ENCODE measurements at regions not wholly inside any gene's neighbourhood (a gene's known extent, or its start where the extent isn't known, plus 50 kb on each side); places are given as distances from the start of the nearest gene placed in this dataset.

GRCh38 chr4:173934933-173935620 lies 348.4 kb downstream of the FBXO8 start:
- H3K4me2 ChIP-seq (ENCODE audit: low read depth, low read length, poor library complexity, severe bottlenecking): no peak overlapping the region
- no peaks in the 10 kb centered on the region for H3K9me3 ChIP-seq (ENCODE audit: insufficient read depth, low read depth, low read length)
- H3K9me2 ChIP-seq (replicated peaks; ENCODE audit: low read depth, low read length): no peaks in the 10 kb centered on the region
- TF ChIP-seq EZH2phosphoT487 (IDR thresholded peaks at IDR 0.05; ENCODE audit: borderline replicate concordance) (no peak), CTCF (conservative IDR thresholded peaks at IDR 0.05; ENCODE audit: low read length) (no peak)
- H3K9ac ChIP-seq (ENCODE audit: low read depth, low read length, poor library complexity, severe bottlenecking): no peak overlapping the region
- H2AFZ ChIP-seq (ENCODE audit: low read length): no peak overlapping the region
- H3K27me3 ChIP-seq (ENCODE audit: insufficient read depth, low read length, poor library complexity, severe bottlenecking): no peaks in the 10 kb centered on the region
- no peaks in the 10 kb centered on the region for H3F3A ChIP-seq (ENCODE audit: low read depth)
- H3K4me1 ChIP-seq (ENCODE audit: insufficient read depth, low read length, poor library complexity, severe bottlenecking): no peaks in the 10 kb centered on the region
- H3K79me2 ChIP-seq (ENCODE audit: insufficient read depth, low read length): no peaks in the 10 kb centered on the region
- H3K36me3 ChIP-seq (ENCODE audit: insufficient read depth, low read length): no peaks in the 10 kb centered on the region
- no peaks in the 10 kb centered on the region for H4K20me1 ChIP-seq (ENCODE audit: insufficient read depth, low read length, poor library complexity, severe bottlenecking)
- no peak overlapping the region for H3K4me3 ChIP-seq (ENCODE audit: low read length, poor library complexity, severe bottlenecking)

- no peak overlapping the region for H3K9ac ChIP-seq (ENCODE audit: low read depth, low read length, poor library complexity, severe bottlenecking)
- H3K9me3 ChIP-seq (ENCODE audit: insufficient read depth, low read depth, low read length): no peaks in the 10 kb centered on the region
- H3K4me2 ChIP-seq (ENCODE audit: low read depth, low read length, poor library complexity, severe bottlenecking): no peak overlapping the region
- no peaks in the 10 kb centered on the region for H3K9me2 ChIP-seq (replicated peaks; ENCODE audit: low read depth, low read length)
- H4K20me1 ChIP-seq (ENCODE audit: insufficient read depth, low read length, poor library complexity, severe bottlenecking): no peaks in the 10 kb centered on the region
- no peaks in the 10 kb centered on the region for H3K36me3 ChIP-seq (ENCODE audit: insufficient read depth, low read length)
- no peaks in the 10 kb centered on the region for H3K27me3 ChIP-seq (ENCODE audit: insufficient read depth, low read length, poor library complexity, severe bottlenecking)
- TF ChIP-seq EZH2phosphoT487 (IDR thresholded peaks at IDR 0.05; ENCODE audit: borderline replicate concordance): no peak
- H3K4me1 ChIP-seq (ENCODE audit: insufficient read depth, low read length, poor library complexity, severe bottlenecking): no peaks in the 10 kb centered on the region
- H3K4me3 ChIP-seq (ENCODE audit: low read length, poor library complexity, severe bottlenecking): no peak overlapping the region
- H2AFZ ChIP-seq (ENCODE audit: low read length): no peak overlapping the region
- no peaks in the 10 kb centered on the region for H3F3A ChIP-seq (ENCODE audit: low read depth)
- no peaks in the 10 kb centered on the region for H3K79me2 ChIP-seq (ENCODE audit: insufficient read depth, low read length)
Observed at GRCh38 chr4:173934201-173934600, 349.3 kb downstream of the FBXO8 start.

GRCh38 chr4:173932701-173933100 lies 350.8 kb downstream of the FBXO8 start:
- no peak overlapping the region for H3K4me3 ChIP-seq (ENCODE audit: low read length, poor library complexity, severe bottlenecking)
- no peaks in the 10 kb centered on the region for H3K79me2 ChIP-seq (ENCODE audit: insufficient read depth, low read length)
- no peaks in the 10 kb centered on the region for H3K27me3 ChIP-seq (ENCODE audit: insufficient read depth, low read length, poor library complexity, severe bottlenecking)
- no peaks in the 10 kb centered on the region for H3K4me1 ChIP-seq (ENCODE audit: insufficient read depth, low read length, poor library complexity, severe bottlenecking)
- H3K9me2 ChIP-seq (replicated peaks; ENCODE audit: low read depth, low read length): no peaks in the 10 kb centered on the region
- TF ChIP-seq EZH2phosphoT487 (IDR thresholded peaks at IDR 0.05; ENCODE audit: borderline replicate concordance) (no peak), CTCF (conservative IDR thresholded peaks at IDR 0.05; ENCODE audit: low read length) (no peak)
- H3K9ac ChIP-seq (ENCODE audit: low read depth, low read length, poor library complexity, severe bottlenecking): no peak overlapping the region
- no peaks in the 10 kb centered on the region for H3K36me3 ChIP-seq (ENCODE audit: insufficient read depth, low read length)
- no peak overlapping the region for H3K4me2 ChIP-seq (ENCODE audit: low read depth, low read length, poor library complexity, severe bottlenecking)
- no peak overlapping the region for H2AFZ ChIP-seq (ENCODE audit: low read length)
- H4K20me1 ChIP-seq (ENCODE audit: insufficient read depth, low read length, poor library complexity, severe bottlenecking): no peaks in the 10 kb centered on the region
- H3K9me3 ChIP-seq (ENCODE audit: insufficient read depth, low read depth, low read length): no peaks in the 10 kb centered on the region
- no peaks in the 10 kb centered on the region for H3F3A ChIP-seq (ENCODE audit: low read depth)

Measured in Loucy (cell line).